H9 (cell line): ENCODE measurements at regions not wholly inside any gene's neighbourhood (a gene's known extent, or its start where the extent isn't known, plus 50 kb on each side); places are given as distances from the start of the nearest gene placed in this dataset.
A peak's percentile ranks its signal among the peaks of the same experiment; 100 is the strongest.

Experiments
- DNase-seq: peaks from one replicate; pipeline ENCODE4 v3.0.0-alpha.2; 2017
- H2AFZ ChIP-seq: one replicate; pipeline ENCODE4 v1.6.1; 2013; ENCODE audit warnings: mild to moderate bottlenecking, low read length, control low read depth, moderate library complexity
- H2AK5ac ChIP-seq: 2 replicates; pipeline ENCODE4 v1.6.1; 2013; ENCODE audit warnings: low read length, control low read depth, mixed read lengths; ENCODE audit not compliant: insufficient read length
- H2BK120ac ChIP-seq: one replicate; pipeline ENCODE4 v1.6.1; 2013; ENCODE audit warnings: low read depth, mild to moderate bottlenecking, low read length, control low read depth, inconsistent platforms; ENCODE audit not compliant: poor library complexity, severe bottlenecking
- H2BK12ac ChIP-seq: 2 replicates; pipeline ENCODE4 v1.6.1; 2013; ENCODE audit warnings: low read length, control low read depth, mixed read lengths, low read depth; ENCODE audit not compliant: insufficient read length
- H2BK15ac ChIP-seq: 2 replicates; pipeline ENCODE4 v1.6.1; 2013; ENCODE audit warnings: low read depth, low read length, control low read depth
- H2BK20ac ChIP-seq: one replicate; pipeline ENCODE4 v1.6.1; 2013; ENCODE audit warnings: low read depth, mild to moderate bottlenecking, low read length, control low read depth, inconsistent platforms; ENCODE audit not compliant: poor library complexity, severe bottlenecking
- H2BK5ac ChIP-seq: 2 replicates; pipeline ENCODE4 v1.6.1; 2013; ENCODE audit warnings: low read length, control low read depth, mixed read lengths; ENCODE audit not compliant: insufficient read length
- H3K14ac ChIP-seq: 2 replicates; pipeline ENCODE4 v1.6.1; 2013; ENCODE audit warnings: low read length, control low read depth; ENCODE audit not compliant: insufficient read depth
- H3K18ac ChIP-seq: 2 replicates; pipeline ENCODE4 v1.6.1; 2013; ENCODE audit warnings: low read depth, mild to moderate bottlenecking, mixed read lengths, low read length, control low read depth; ENCODE audit not compliant: insufficient read length
- H3K23ac ChIP-seq: 2 replicates; pipeline ENCODE4 v1.6.1; 2013; ENCODE audit warnings: low read length, control low read depth, mixed read lengths, low read depth; ENCODE audit not compliant: insufficient read length
- H3K23me2 ChIP-seq: 2 replicates; pipeline ENCODE4 v1.6.1; 2013; ENCODE audit warnings: low read depth, mild to moderate bottlenecking, mixed read lengths, low read length, control low read depth; ENCODE audit not compliant: insufficient read length, poor library complexity, severe bottlenecking
- H3K27ac ChIP-seq: 2 replicates; pipeline ENCODE4 v1.5.1; 2013; ENCODE audit warnings: low read length, control low read depth, mixed read lengths, low read depth; ENCODE audit not compliant: insufficient read length
- H3K27me3 ChIP-seq: 2 replicates; pipeline ENCODE4 v1.6.1; 2013; ENCODE audit warnings: low read length, control low read depth, inconsistent platforms; ENCODE audit not compliant: insufficient read depth
- H3K4ac ChIP-seq: 2 replicates; pipeline ENCODE4 v1.6.1; 2013; ENCODE audit warnings: low read depth, mild to moderate bottlenecking, control low read depth, inconsistent platforms, low read length, moderate library complexity
- H3K4me1 ChIP-seq: 2 replicates; pipeline ENCODE4 v1.6.1; 2013; ENCODE audit warnings: low read length, control low read depth, inconsistent platforms; ENCODE audit not compliant: insufficient read depth
- H3K4me2 ChIP-seq: 2 replicates; pipeline ENCODE4 v1.6.1; 2013; ENCODE audit warnings: low read length, control low read depth, mixed read lengths; ENCODE audit not compliant: insufficient read length, insufficient read depth
- H3K56ac ChIP-seq: 2 replicates; pipeline ENCODE4 v1.6.1; 2013; ENCODE audit warnings: low read depth, mild to moderate bottlenecking, mixed read lengths, low read length, control low read depth; ENCODE audit not compliant: insufficient read length
- H3K79me1 ChIP-seq: 2 replicates; pipeline ENCODE4 v1.6.1; 2013; ENCODE audit warnings: low read depth, mild to moderate bottlenecking, moderate library complexity, low read length, control low read depth, inconsistent platforms; ENCODE audit not compliant: insufficient read depth, poor library complexity, severe bottlenecking
- H3K79me2 ChIP-seq: 2 replicates; pipeline ENCODE4 v1.6.1; 2013; ENCODE audit warnings: low read length, control low read depth, inconsistent platforms; ENCODE audit not compliant: insufficient read depth
- H3K9ac ChIP-seq: 2 replicates; pipeline ENCODE4 v1.6.1; 2013; ENCODE audit warnings: low read length, control low read depth, mixed read lengths; ENCODE audit not compliant: insufficient read length; ENCODE audit errors: extremely low read depth
- H3K9me3 ChIP-seq: one replicate; pipeline ENCODE4 v1.6.1; 2013; ENCODE audit warnings: low read depth, low read length, inconsistent platforms; ENCODE audit not compliant: control insufficient read depth
- H3T11ph ChIP-seq: one replicate; pipeline ENCODE4 v1.6.1; 2013; ENCODE audit warnings: mild to moderate bottlenecking, low read length, control low read depth, inconsistent platforms
- H4K20me1 ChIP-seq: one replicate; pipeline ENCODE4 v1.6.1; 2013; ENCODE audit not compliant: control insufficient read depth, insufficient read length, insufficient read depth
- H4K5ac ChIP-seq: 2 replicates; pipeline ENCODE4 v1.6.1; 2013; ENCODE audit warnings: low read depth, mild to moderate bottlenecking, mixed read lengths, low read length, control low read depth; ENCODE audit not compliant: insufficient read length
- H4K8ac ChIP-seq: replicated peaks from 2 replicates; pipeline ENCODE4 v1.6.1; 2013; ENCODE audit warnings: low read length, control low read depth, mixed read lengths, low read depth; ENCODE audit not compliant: insufficient read length
- H4K91ac ChIP-seq: 2 replicates; pipeline ENCODE4 v1.6.1; 2013; ENCODE audit warnings: low read depth, mild to moderate bottlenecking, moderate library complexity, mixed read lengths, low read length, control low read depth; ENCODE audit not compliant: insufficient read length
- H3K27ac Mint-ChIP-seq, 3 experiments: 2 replicates in 2 of 3; 3 replicates in 1 of 3; pipeline ENCODE4 v1.8.0; 2020 to 2021; ENCODE audit warnings: mixed read lengths in 3 of 3, mild to moderate bottlenecking in 1 of 3, moderate library complexity in 1 of 3
- H3K27me3 Mint-ChIP-seq: 2 replicates; pipeline ENCODE4 v1.8.0; 2021; ENCODE audit warnings: low read depth, mild to moderate bottlenecking, moderate library complexity, mixed read lengths
- H3K36me3 Mint-ChIP-seq, 3 experiments: 2 replicates in 2 of 3; 3 replicates in 1 of 3; pipeline ENCODE4 v1.8.0; 2020 to 2021; ENCODE audit warnings: low read depth in 3 of 3, mixed read lengths in 3 of 3; ENCODE audit not compliant: insufficient read depth in 1 of 3
- H3K4me1 Mint-ChIP-seq, 2 experiments: 2 replicates each; pipeline ENCODE4 v1.8.0; 2020; ENCODE audit warnings: mixed read lengths in 2 of 2
- H3K4me3 Mint-ChIP-seq, 2 experiments: 2 replicates in 1 of 2; 3 replicates in 1 of 2; pipeline ENCODE4 v1.8.0; 2020 to 2021; ENCODE audit warnings: mild to moderate bottlenecking in 2 of 2, mixed read lengths in 2 of 2, moderate library complexity in 1 of 2
- H3K9me3 Mint-ChIP-seq, 2 experiments: 2 replicates in 1 of 2; 3 replicates in 1 of 2; pipeline ENCODE4 v1.8.0; 2020; ENCODE audit warnings: mild to moderate bottlenecking in 2 of 2, mixed read lengths in 2 of 2, moderate library complexity in 1 of 2
- CTCF ChIP-seq: fragments of 200-600 bp; sonication (generic); conservative IDR thresholded peaks from 3 replicates; pipeline ENCODE4 v1.8.0; 2021; ENCODE audit warnings: antibody characterized with exemption, mild to moderate bottlenecking
- WGBS: extraction: QIAGEN DNeasy Blood & Tissue Kit; methylation state at CpG from one replicate; pipeline ENCODE4 v1.1.7; 2013; ENCODE audit warnings: missing lambda C conversion rate, low lambda C conversion rate, mixed read lengths; ENCODE audit not compliant: insufficient read length; ENCODE audit errors: extremely low coverage; 5-methylcytosine and 5-hydroxymethylcytosine counted together

DNA sequence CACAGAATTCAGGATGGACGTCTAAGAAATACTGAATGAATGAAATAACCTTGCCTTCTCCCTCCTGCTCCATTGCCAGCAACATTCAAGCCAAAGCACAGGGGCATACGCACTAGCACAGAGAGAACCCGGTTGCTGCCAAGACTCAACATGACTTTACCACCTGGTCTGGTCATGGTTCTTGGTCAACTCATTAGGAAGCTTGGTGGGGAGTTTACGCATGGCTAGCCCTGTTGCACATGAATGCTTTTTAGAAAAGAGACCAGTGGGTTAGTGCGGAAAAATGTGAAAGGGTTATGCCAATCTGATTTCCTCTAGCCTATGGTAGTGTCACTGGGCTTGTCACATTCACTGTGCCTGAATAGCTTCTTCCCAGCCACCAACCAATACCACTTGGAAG lies 187.6 kb upstream of the NEBL start:
- Histone ChIP-seq H4K20me1 (no peaks in the 10 kb centered on the region), H3K4me2 (no peak overlapping the region), H3K14ac (no peak overlapping the region), H3K79me1 (no peaks in the 10 kb centered on the region), H3K27me3 (no peaks in the 10 kb centered on the region), H2BK5ac (no peak overlapping the region), H2BK15ac (no peak overlapping the region), H3K56ac (no peak overlapping the region), H2BK20ac (no peak overlapping the region), H3K4ac (no peak overlapping the region), H3K23me2 (no peaks in the 10 kb centered on the region), H3K27ac (no peak overlapping the region), H3K9ac (no peak overlapping the region), H4K91ac (no peak overlapping the region), H2AK5ac (no peak overlapping the region), H3K4me1 (no peaks in the 10 kb centered on the region), H4K8ac (no peak overlapping the region), H3K9me3 (no peaks in the 10 kb centered on the region), H3K18ac (no peak overlapping the region), H4K5ac (no peak overlapping the region), H2BK120ac (no peak overlapping the region), H2AFZ (no peak overlapping the region), H3K79me2 (no peaks in the 10 kb centered on the region), H2BK12ac (no peak overlapping the region), H3T11ph (no peak overlapping the region), H3K23ac (no peak overlapping the region)
- WGBS, result no CpG with 5 or more reads among the region's 5 CpGs
- DNase-seq, result no peak
- no peaks in the 10 kb centered on the region for H3K4me1 Mint-ChIP-seq
- no peaks in the 10 kb centered on the region; a peak in 1 of 5 replicates for H3K9me3 Mint-ChIP-seq
- no peaks in the 10 kb centered on the region for H3K27me3 Mint-ChIP-seq
- TF ChIP-seq CTCF, result no peak
- no peak overlapping the region for H3K4me3 Mint-ChIP-seq
- H3K36me3 Mint-ChIP-seq, result no peaks in the 10 kb centered on the region
- peak overlapping the region in 1 of 3 experiments; percentile 20; a peak in 1 of 7 replicates for H3K27ac Mint-ChIP-seq
